NCI-H2029 treated with DMSO at 0.1 percent for 48 hours (cell line): ENCODE measurements at regions not wholly inside any gene's neighbourhood (a gene's known extent, or its start where the extent isn't known, plus 50 kb on each side); places are given as distances from the start of the nearest gene placed in this dataset.
"Not testable (repeated sequence)": the region's sequence is repeated elsewhere in the genome, so short reads cannot be mapped to it uniquely, and the experiment has no call there.

Source experiments
- DNase-seq: peaks from one replicate; lab custom pipeline; 2025; lab: John Stamatoyannopoulos, UW

DNA sequence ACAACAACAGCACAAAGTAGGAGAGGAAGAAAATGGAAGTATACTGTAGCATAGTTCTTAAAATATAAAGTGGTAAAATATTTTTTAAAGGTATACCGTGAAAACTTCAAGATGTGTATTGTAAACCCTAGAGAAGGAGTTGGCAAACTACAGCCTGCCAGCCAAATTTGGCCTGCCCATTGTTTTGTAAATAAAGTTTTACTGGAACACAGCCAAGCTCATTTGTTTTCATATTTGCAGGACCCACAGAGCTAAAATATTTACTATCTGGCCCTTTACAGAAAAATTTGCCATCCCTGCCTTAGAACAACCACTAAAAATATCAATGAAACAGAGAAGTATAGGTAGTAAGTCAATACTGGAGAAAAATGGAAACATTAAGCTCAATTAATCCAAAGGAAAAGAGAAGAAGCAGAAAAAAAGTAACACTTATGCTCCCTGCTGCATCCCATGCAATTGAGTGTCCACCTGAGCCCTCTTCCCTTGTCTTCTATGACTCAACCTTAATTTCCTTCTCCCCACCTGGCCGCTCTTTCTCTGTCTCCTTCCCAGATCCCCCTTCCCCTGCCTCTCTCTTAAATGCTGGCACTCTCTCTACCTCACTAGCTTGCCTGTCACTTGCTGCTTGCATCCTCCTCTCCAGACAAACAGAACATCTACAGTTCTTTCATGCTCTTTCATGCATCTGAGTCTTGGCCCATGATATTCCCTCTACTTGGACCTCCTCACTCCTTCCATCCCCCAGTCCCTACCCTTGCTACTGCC is 50.6 kb upstream of the FER start:
- DNase-seq = no peak

DNA sequence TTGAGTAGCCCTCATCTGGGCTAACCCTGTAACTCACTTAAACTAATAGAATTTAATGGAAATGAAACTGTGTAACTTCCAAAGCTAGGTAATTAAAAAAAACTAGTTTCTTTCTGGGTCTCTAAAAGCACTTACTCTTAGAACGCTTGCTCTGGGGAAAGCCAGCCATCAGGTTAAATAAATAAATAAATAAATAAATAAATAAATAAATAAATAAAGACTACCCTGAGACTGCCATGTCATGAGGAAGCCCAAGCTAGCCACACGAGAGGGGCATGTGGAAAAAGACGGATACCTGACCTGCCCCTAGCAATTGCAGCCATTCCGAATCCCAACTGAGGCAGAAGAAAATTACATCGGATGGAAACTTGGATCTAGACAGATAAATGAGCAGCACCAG is 51.3 kb upstream of the FER start:
- no peak for DNase-seq

DNA sequence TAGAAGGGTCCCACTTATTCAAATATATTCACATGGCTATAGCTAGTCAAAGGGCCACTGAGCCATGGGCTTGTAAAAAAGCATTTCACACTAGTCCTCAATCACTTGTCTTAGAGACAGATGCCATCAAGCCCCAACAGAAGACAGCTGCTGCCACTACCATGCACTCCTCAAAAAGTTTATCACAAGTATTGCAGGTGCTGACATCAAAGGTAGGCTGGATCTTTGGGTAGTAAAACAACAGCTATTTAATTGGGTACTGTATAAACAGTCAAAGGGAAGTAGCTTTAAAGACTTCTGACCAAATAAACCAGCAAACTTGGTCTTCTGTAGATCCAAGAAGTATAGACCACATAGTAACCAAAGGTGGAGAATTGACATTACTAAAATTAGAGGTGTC is 59.2 kb upstream of the FER start:
- no peak for DNase-seq

DNA sequence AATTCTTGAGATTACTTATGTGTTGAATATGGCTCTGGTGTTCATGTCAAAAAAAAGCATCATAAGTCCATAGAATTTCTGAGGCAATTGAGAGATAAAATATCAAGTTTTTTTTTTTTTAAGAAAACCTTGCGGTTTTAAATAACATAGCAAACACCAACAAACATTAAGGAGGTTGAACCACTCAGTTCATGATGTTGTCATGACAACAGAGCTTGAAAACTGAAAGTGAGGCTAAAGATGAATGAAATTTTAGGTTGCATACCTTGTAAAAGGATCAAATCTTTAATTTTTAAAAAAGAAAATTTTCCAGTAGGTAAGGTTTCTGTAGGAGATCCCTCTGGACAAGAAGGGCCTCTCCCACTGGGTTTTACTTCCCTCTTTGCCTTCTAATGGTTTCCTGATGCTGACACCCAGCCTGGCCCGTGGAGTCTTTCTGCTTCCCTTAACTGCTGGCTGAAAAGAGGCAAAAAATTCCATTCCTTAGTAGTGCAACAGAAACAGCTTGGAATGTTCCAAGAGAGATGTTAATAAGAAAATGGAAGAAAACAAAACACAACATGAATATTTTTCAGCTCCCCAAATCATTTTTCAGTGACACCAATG is 60.0 kb upstream of the FER start:
- no peak for DNase-seq

DNA sequence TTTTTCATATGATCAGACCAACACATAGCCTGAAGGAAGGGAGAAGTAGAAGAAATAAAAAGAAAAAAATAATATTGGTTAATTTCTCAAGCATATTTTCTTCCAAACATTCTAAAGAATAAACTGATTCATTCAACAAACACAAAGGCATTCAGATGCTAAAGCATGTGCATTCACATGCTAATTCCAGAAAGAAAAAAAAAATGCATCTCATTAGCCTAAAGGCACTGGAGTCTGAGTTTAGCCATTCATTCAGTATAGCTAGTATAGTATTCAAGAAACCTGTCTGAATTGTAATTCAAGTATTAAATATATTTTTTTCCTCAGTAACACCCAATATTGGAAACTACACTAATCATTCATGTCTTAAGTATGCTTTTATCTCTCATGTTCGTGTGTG is 61.0 kb upstream of the FER start:
- no peak for DNase-seq

DNA sequence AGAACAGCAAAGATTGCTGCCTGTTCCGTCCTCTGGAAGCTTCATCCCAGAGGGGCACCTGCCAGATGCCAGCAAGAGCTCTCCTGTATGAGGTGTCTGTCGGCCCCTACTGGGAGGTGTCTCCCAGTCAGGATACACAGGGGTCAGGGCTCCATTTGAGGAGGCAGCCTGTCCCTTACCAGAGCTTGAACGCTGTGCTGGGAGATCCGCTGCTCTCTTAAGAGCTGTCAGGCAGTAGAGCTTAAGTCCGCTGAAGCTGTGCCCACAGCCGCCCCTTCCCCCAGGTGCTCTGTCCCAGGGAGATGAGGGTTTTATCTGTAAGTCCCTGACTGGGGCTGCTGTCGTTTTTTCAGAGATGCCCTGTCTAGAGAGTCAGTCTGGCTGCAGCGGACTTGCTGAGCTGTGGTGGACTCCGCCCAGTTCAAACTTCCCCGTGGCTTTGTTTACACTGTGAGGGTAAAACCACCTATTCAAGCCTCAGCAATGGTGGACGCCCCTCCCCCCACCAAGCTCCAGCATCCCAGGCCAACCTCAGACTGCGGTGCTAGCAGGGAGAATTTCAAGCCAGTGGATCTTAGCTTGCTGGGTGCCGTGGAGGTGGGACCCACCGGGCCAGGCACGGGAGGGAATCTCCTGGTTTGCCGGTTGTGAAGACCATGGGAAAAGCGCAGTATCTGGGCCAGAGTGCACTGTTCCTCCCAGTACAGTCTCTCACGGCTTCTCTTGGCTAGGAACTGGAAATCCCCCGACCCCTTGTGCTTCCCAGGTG is 62.1 kb upstream of the FER start:
- not testable (repeated sequence) for DNase-seq

DNA sequence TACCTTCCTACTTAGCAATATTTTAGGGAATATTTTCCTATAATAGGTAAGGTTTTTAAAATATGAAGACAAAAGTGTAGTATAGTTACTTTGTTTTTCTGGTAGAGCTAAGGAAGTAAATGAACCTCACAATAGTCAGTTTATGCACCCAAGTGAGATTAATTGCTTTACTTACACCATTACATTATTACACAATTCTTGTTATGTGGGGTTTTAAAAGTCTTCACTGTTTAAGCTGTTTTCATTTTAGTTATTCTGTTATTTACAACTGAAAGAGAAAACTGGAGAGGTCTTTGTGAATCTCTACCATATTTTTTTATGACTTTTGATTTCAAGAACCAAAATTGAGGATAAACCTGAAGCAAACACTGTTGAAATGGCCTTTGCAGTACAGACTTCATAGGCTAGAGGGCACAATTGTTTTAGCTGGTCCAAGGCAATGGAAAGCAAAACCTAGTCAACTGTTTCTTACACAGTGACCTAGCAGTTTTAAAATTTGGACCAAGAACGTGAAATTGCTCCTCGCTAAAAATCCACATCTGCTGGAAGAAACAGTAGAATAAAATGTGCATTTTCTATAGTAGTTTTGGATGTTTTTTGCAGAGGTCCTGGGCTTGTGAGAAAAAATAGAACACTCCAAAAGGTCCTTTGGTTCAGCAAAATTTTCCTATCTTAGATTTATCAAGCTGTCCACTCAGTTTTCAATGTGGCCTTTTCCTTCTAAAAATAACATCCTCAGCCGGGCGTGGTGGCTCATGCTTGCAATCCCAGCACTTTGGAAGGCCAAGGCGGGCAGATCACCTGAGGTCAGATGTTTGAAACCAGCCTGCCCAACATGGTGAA is 66.4 kb upstream of the FER start:
- no peak for DNase-seq

DNA sequence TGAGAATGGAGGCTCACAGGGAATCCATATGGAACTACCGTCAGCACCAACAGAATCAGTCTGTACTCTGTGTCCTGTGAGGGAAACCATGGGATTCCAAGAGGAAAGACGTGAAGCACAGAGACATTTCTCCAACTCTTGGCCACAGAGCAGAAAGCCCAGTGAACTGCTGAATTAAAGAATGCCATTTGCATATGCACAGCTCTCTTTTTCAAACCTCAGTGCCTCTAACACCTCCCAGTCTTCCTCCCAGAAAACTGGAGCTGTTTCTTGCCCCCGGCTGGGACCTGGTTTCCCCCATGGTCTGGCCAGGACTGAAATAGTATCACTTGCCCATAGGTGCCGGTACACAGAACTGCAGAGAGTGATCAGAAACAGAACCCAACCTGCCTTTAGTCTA is 69.6 kb upstream of the FER start:
- DNase-seq = no peak

DNA sequence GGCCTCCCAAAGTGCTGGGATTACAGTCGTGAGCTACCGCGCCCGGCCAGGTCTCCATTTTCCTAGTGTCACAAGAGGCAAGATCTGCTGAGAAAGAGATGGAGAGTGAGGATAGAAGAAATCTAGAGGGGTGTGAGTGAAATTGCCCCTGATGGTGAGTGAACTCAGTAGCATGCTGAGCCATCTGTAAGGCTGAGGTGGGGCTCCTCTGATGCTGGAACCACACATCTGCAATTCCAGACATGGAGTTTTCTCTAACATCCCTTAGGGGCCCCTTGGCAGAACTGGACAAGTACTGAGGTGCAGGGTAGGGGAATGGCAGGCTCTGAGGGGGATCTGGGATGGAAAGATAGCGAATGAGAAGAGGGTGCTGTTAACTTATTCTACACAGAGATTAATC is 72.0 kb upstream of the FER start:
- no peak for DNase-seq

DNA sequence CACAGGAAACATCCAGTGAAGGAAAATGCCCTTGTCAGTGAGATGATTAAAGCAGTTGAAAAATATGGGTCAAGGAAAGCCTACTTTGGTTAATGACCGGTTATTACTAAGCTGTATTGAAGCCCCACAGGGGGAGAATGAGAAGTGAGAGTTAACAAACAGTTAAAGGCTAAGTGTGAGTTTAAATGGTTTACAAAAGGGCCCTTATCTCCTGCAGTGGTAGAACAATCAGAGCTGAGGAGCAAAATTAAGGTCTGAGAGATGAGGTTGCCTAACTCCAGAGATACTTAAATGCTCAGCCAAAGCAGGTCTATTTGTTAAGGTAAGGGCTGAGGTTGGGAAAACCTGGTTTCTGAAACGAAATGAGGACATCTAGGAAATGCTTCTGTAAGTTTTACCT is 75.1 kb upstream of the FER start:
- DNase-seq = no peak

DNA sequence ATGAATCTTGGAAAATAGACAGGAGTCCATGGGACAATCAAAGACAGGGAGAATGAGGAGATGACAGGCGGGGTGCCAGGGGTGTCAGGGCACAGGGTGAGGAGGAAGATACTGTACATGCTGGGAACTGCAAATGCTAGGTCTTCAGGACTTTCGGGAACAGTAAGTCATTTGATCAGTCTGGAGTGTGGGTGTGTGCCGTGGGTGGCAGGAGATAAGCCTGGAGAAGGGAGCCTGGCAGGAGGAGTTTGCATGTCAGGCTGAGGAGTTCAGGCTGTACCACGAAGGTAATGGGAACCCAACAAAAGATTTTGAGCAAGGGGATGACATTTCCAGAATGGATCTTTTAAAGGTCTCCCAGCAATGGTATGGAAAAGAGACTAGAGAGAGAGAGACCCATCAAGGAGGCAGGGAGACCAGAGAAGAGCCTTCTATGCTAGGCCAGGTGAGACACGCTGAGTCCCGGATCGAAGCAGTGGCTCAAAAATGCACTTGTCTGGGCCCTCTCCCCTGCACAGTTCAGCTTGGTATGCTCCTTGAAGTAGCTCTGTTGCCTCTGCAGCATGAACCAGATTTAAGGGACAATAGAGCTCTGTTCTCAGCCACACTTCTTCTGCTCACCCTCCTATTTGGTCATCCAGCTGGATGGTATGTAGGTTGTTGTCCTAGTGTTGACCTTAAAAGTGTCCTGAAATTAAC is 77.0 kb upstream of the FER start:
- no peak for DNase-seq

DNA sequence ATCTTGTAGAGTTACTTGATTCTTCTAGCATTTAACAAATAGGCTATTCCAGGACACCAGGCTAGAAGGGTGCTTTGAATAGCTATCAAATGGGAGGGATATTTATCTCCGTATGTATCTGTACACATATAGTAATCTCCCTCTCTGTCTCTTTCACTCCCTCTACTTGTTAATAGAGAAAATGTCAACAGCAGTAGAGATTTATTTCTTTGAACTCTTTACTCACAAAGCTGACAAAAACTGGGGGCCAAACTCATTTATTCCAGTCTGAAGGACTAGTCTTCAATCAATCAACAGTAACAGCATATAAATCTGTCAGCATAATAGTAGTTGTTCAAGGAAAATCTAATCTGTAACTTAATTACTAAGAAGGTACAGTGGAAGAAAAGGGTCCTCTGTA is 78.2 kb upstream of the FER start:
- no peak for DNase-seq

DNA sequence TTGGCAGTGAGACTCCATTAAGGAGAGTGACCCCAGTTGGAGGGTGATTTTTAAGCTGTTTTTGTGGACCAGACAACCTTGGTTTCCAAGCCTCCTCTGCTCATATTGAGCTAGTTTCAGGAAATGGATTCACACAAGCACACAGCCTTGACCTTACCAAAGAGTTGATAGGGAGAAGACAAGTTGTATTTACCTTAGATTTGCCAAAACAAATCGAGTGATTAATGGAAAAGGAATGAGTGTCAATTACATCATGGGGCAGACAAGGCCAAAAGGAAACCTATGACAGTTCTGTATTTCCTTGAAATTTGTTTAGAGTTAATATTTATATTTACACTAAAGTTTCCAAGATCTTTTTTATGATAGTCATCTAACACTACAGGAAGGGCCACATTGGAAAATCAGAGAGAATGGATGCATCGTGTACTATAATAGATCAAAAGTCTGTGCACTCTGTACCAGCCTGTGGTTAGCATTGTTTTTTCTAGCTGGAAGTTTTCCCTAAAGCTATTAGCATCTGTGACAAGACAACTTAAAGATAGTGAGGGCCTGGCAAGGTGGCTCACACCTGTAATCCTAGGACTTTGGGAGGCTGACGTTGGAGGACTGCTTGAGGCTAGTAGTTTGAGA is 86.0 kb upstream of the FER start:
- DNase-seq = no peak

DNA sequence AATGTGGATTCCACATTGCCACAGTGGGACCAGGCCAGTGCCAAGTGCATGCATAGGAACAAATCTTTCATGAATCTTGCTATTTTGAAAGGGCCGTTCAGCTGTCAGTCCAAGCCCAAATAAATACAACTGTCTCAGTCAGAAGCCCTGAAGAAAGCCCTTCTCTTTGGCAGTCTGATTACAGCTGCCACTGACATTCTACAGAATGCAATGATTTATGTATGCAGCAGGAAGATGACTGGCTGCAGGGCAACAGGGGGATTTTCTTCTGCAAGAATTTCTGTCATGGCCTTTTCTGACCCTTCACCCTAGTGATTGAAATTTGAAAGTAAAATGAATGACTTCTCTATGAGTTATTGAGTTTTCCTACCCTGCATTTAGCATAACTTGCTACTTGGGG is 86.7 kb upstream of the FER start:
- DNase-seq = no peak

DNA sequence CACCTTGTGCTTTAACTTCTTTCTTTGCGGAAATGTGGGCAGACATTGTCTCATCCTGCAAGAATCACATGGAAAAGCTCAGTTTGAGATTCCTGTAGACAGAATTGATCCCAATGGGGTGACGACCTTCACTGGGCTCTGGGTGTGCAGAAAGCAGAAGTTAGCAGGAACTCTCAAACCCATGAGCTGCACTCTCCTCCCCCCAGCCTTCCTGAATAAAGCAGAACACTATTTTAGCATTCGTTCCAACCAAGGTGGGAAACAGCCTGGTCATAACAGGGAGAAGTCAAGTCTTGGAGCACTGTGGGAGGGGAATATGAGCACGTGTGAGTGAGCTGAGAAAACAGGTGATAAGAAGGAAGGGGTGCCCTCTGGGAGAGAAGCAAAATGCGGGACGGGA is 87.4 kb upstream of the FER start:
- no peak for DNase-seq

DNA sequence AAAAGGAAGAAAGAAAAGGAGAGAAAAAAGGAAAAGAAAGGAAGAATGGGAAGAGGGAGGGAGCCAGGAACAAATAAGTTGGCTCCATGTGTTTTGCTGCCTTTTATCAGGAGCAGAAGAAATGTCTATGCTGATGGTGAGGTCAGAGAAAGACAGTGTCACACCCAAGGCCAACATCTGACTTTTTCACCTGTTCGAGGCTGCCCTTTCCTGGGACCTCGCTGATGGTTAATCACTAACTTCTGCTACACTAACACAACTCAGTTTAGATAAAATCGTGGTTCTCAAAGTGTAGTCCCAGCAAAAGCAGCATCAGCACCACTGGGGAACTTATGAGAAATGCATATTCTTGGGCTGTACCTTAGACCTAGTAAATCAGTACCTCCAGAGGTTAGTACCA is 88.2 kb upstream of the FER start:
- no peak for DNase-seq

DNA sequence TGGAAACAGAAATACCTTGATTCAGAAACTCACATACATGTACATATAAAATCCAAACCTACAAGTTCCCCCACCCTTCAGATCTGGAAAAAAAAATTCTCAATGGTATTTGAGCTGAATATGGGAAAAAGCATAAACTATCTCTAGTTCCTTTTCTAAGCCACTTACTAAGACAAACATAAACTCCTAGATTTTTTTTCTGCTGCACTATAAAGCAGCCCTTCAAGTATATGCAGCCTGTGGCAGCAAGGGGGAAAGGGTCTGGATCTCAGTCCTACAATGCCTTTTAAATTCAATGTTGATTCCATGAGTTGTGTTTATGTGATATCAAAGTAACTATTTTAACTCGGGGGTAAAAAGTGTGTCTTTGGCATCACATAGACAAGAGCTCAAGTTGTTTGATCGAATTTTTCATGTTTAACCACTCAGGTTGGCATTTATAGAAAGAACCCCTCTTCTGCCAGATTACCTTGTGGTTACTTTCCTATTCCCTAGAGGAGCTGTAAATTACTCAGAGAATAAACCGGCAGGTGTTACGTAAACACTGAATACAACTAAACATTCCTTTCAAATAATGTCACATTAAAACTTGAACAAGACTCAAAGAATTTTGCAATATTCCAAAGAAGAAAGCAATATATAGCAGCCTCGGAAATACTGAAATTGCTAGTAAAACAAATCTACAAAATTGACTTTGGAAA is 91.8 kb upstream of the FER start:
- no peak for DNase-seq

DNA sequence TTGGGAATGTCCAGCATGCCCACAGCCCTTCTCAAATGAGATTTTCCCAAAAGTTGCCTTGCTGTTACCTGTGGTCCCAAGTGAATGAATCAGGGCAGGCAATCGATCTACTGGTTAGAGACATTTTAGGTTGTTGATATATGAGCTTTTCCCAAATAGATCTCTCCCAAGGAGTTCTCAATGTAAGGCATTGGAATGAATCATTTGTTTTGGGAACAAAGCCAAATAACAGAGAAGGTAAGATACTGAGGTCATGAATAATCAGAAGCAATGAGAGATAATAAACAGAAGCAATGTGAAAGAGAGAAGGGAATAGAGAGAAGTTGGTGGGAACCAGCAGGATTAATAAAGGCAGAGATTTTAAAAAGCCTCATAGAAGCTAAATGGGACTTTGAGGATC is 93.6 kb upstream of the FER start:
- no peak for DNase-seq

DNA sequence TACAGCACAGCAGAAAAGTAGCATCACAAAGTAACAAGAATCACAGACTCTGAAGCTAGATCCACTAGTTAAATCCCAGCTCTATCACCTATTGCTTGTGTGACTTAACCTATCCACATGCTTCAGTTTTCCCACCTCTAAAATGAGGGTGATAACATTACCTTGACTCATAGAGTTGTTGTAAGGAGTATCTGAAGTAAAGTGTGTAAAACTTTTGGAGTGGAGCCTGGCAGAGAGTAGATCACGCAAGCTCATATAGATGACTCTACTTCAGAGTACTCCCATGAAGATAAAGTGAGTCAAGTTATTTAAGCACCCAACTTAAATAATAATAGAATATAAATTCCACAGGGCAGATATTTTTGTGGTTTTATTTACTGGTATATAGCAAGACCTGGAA is 94.5 kb upstream of the FER start:
- DNase-seq = no peak

DNA sequence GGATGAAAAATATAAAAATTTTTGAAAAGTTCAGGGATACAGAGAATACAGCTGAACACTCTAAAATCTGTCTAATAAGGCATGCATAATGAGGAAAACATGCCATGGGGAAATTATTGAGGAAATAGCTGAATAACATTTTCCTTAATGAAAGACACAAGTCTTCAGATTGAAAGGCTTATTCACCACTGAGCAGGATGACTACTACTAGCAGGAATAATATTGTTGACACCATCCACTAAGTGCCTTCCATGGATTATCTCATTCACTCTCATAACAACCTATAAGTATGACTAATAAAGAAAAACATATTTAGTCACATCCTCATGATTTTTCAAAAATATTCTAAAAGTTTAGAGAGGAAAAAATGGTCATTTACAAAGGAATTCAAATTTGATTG is 96.7 kb upstream of the FER start:
- no peak for DNase-seq

DNA sequence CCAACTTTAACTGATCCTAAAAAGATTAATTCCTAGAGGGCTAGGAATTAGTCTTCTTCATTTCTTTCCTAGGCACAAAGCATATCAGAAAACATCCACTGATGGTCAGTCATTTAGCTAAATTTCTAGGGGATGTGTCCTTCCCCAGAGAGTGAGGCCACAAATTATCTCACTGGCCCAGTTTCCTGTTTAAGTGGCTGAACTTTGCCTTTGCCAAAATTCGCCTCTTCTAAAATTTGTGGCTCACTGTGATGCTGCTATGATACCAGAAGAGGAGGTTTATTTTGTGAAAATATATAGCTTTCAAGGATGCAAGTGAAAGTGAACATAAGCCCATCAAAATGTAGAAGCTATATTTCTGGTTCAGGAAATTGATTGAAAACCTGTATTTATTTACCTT is 98.1 kb upstream of the FER start:
- no peak for DNase-seq
